Mesenchymal stem cell (in vitro differentiated cells and primary cell): ENCODE measurements at regions not wholly inside any gene's neighbourhood (a gene's known extent, or its start where the extent isn't known, plus 50 kb on each side); places are given as distances from the start of the nearest gene placed in this dataset.

Experiments used
- DNase-seq: peaks from one replicate; pipeline ENCODE4 v3.0.0-alpha.2; 2013
- H2AFZ ChIP-seq: one replicate; pipeline ENCODE4 v1.6.1; 2013; ENCODE audit warnings: low read depth, mild to moderate bottlenecking, control low read depth, inconsistent platforms, low read length, moderate library complexity
- H2AK5ac ChIP-seq: 2 replicates; pipeline ENCODE4 v1.6.1; 2013; ENCODE audit warnings: low read length, moderate library complexity, mild to moderate bottlenecking, inconsistent platforms; ENCODE audit not compliant: severe bottlenecking
- H2BK120ac ChIP-seq: one replicate; pipeline ENCODE4 v1.6.1; 2013; ENCODE audit warnings: low read depth, mild to moderate bottlenecking, inconsistent platforms, low read length, moderate library complexity
- H2BK12ac ChIP-seq, 2 experiments: one replicate each; pipeline ENCODE4 v1.6.1; 2013; ENCODE audit warnings: inconsistent platforms in 2 of 2, low read length in 2 of 2, mild to moderate bottlenecking in 2 of 2, moderate library complexity in 2 of 2, control low read depth in 1 of 2
- H2BK15ac ChIP-seq: one replicate; pipeline ENCODE4 v1.6.1; 2013; ENCODE audit warnings: mild to moderate bottlenecking, low read depth, inconsistent platforms; ENCODE audit not compliant: poor library complexity, severe bottlenecking
- H2BK5ac ChIP-seq: 2 replicates; pipeline ENCODE4 v1.6.1; 2013; ENCODE audit warnings: low read depth, mild to moderate bottlenecking, low read length, control low read depth, inconsistent platforms; ENCODE audit not compliant: poor library complexity, severe bottlenecking
- H3K14ac ChIP-seq, 2 experiments: one replicate each; pipeline ENCODE4 v1.6.1; 2013; ENCODE audit warnings: inconsistent platforms in 2 of 2, low read length in 2 of 2, control low read depth in 1 of 2, mild to moderate bottlenecking in 1 of 2, moderate library complexity in 1 of 2
- H3K18ac ChIP-seq, 2 experiments: one replicate each; pipeline ENCODE4 v1.6.1; 2013; ENCODE audit warnings: inconsistent platforms in 2 of 2, low read length in 2 of 2, control low read depth in 1 of 2, low read depth in 1 of 2, mild to moderate bottlenecking in 1 of 2
- H3K23ac ChIP-seq, 2 experiments: one replicate each; pipeline ENCODE4 v1.6.1; 2013; ENCODE audit warnings: inconsistent platforms in 2 of 2, low read length in 2 of 2, mild to moderate bottlenecking in 2 of 2, moderate library complexity in 2 of 2, control low read depth in 1 of 2
- H3K27ac ChIP-seq: 2 replicates; pipeline ENCODE4 v1.5.1; 2013; ENCODE audit warnings: mild to moderate bottlenecking, moderate library complexity, low read length, control low read depth, inconsistent platforms; ENCODE audit not compliant: poor library complexity, severe bottlenecking
- H3K27me3 ChIP-seq, 2 experiments: 2 replicates each; pipeline versions ENCODE4 v1.6.1 to v1.7.0; 2013; ENCODE audit warnings: low read length in 2 of 2, mild to moderate bottlenecking in 2 of 2, moderate library complexity in 2 of 2, control low read depth in 1 of 2, inconsistent platforms in 1 of 2; ENCODE audit not compliant: control insufficient read depth in 1 of 2, insufficient read depth in 1 of 2
- H3K36me3 ChIP-seq, 2 experiments: 2 replicates each; pipeline versions ENCODE4 v1.6.1 to v1.7.0; 2013; ENCODE audit warnings: low read length in 2 of 2, control low read depth in 1 of 2, inconsistent platforms in 1 of 2, low read depth in 1 of 2, mild to moderate bottlenecking in 1 of 2; ENCODE audit not compliant: insufficient read depth in 2 of 2, control insufficient read depth in 1 of 2
- H3K4ac ChIP-seq, 2 experiments: one replicate each; pipeline ENCODE4 v1.6.1; 2013; ENCODE audit warnings: inconsistent platforms in 2 of 2, low read length in 2 of 2, mild to moderate bottlenecking in 2 of 2, moderate library complexity in 2 of 2, control low read depth in 1 of 2, low read depth in 1 of 2
- H3K4me1 ChIP-seq: 2 replicates; pipeline ENCODE4 v1.6.1; 2013; ENCODE audit warnings: low read depth, low read length, control low read depth; ENCODE audit not compliant: control insufficient read depth, insufficient read depth
- H3K4me2 ChIP-seq: 2 replicates; pipeline ENCODE4 v1.6.1; 2013; ENCODE audit warnings: low read length, mild to moderate bottlenecking, inconsistent platforms; ENCODE audit not compliant: poor library complexity, severe bottlenecking
- H3K4me3 ChIP-seq, 2 experiments: 2 replicates each; pipeline versions ENCODE4 v1.5.1 to v1.7.0; 2013; ENCODE audit warnings: low read length in 2 of 2, mild to moderate bottlenecking in 2 of 2, control low read depth in 1 of 2, low read depth in 1 of 2; ENCODE audit not compliant: insufficient read depth in 1 of 2
- H3K79me1 ChIP-seq: replicated peaks from 2 replicates; pipeline ENCODE4 v1.6.1; 2013; ENCODE audit warnings: mild to moderate bottlenecking, control low read depth, low read length, inconsistent platforms; ENCODE audit not compliant: poor library complexity, severe bottlenecking
- H3K9ac ChIP-seq: 2 replicates; pipeline ENCODE4 v1.7.0; 2013; ENCODE audit warnings: mild to moderate bottlenecking, low read length, moderate library complexity
- H3K9me3 ChIP-seq: 2 replicates; pipeline ENCODE4 v1.7.0; 2013; ENCODE audit warnings: mild to moderate bottlenecking, low read length; ENCODE audit not compliant: control insufficient read depth
- H4K8ac ChIP-seq: one replicate; pipeline ENCODE4 v1.6.1; 2013; ENCODE audit warnings: inconsistent platforms, mild to moderate bottlenecking, low read length, moderate library complexity
- H4K91ac ChIP-seq: one replicate; pipeline ENCODE4 v1.6.1; 2013; ENCODE audit warnings: mild to moderate bottlenecking, low read length, inconsistent platforms
- whole genome bisulfite sequencing: methylation state at CpG from one replicate; pipeline ENCODE4 v1.1.7; 2013; ENCODE audit warnings: mixed read lengths; 5-methylcytosine and 5-hydroxymethylcytosine counted together

DNA sequence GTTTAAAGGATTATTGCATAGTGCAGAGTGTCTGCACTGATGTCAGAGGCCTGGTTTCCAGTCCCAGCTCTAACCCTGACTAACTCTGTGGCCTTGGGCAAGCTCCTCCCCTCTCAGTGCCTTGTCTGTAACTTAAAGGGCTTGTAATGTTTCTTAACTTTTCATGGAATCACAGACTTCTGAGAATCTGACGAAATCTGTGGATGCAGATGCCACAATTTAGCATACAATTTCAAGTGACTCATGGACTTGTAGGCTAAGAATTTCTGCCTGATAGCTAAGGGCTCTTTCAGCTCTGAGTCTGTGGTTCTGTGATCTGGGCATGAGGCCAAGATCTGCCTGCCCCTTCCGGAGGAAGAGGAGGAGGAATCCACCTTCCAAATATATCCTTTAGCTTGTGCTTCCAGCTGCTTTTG lies 236.9 kb downstream of the AR start:
- H3K18ac ChIP-seq = peak overlapping the region in 1 of 2 experiments; percentile 68

GRCh38 chrX:67781132-67781531 lies 237.3 kb downstream of the AR start:
- Histone ChIP-seq H2BK5ac (peak overlapping the region; percentile 44), H3K9ac (peak overlapping the region; percentile 58), H2AK5ac (no peak overlapping the region), H3K9me3 (no peaks in the 10 kb centered on the region), H2AFZ (no peak overlapping the region), H3K4me3 (no peak overlapping the region), H3K27ac (peak overlapping the region; percentile 74), H3K36me3 (no peaks in the 10 kb centered on the region), H2BK15ac (no peak overlapping the region), H3K27me3 (peaks cover 0 to 10% of the 10 kb centered on the region in 2 experiments), H2BK120ac (no peak overlapping the region), H3K4ac (peak overlapping the region in 1 of 2 experiments; percentile 51), H3K14ac (no peak overlapping the region), H3K4me1 (peaks cover 2% of the 10 kb centered on the region), H2BK12ac (no peak overlapping the region), H4K91ac (no peak overlapping the region), H3K23ac (no peak overlapping the region), H3K4me2 (no peak overlapping the region), H3K18ac (peak overlapping the region; percentile 21 to 34), H3K79me1 (no peaks in the 10 kb centered on the region), H4K8ac (no peak overlapping the region)
- 67% methylated on average over 1 of the region's 3 CpGs for WGBS
- DNase-seq = no peak

More for the DNA sequence above, 236.9 kb downstream of the AR start:
- 40% methylated on average over 1 of the region's 2 CpGs for WGBS
- Histone ChIP-seq H3K79me1 (no peaks in the 10 kb centered on the region), H2AFZ (no peak overlapping the region), H2BK5ac (no peak overlapping the region), H3K14ac (no peak overlapping the region), H3K27ac (peak overlapping the region; percentile 90), H2BK12ac (no peak overlapping the region), H2BK120ac (no peak overlapping the region), H3K36me3 (no peaks in the 10 kb centered on the region), H2AK5ac (no peak overlapping the region), H3K23ac (no peak overlapping the region), H3K4ac (no peak overlapping the region), H3K27me3 (peaks cover 0 to 10% of the 10 kb centered on the region in 2 experiments), H3K9ac (peak overlapping the region; percentile 76), H2BK15ac (no peak overlapping the region), H3K9me3 (no peaks in the 10 kb centered on the region), H3K4me2 (no peak overlapping the region), H4K91ac (no peak overlapping the region), H3K4me3 (peak overlapping the region in 1 of 2 experiments; percentile 30), H3K4me1 (peaks cover 2% of the 10 kb centered on the region), H4K8ac (no peak overlapping the region)
- peak; percentile 96 for DNase-seq

GRCh38 chrX:67784712-67785111 lies 240.9 kb downstream of the AR start:
- Histone ChIP-seq H4K8ac (no peak overlapping the region), H2AFZ (no peak overlapping the region), H2BK120ac (no peak overlapping the region), H3K18ac (no peak overlapping the region), H3K4me2 (no peak overlapping the region), H2BK12ac (no peak overlapping the region), H3K27me3 (peaks cover 0 to 4% of the 10 kb centered on the region in 2 experiments), H3K36me3 (no peaks in the 10 kb centered on the region), H3K4ac (no peak overlapping the region), H3K79me1 (no peaks in the 10 kb centered on the region), H2AK5ac (no peak overlapping the region), H3K4me1 (peaks cover 2% of the 10 kb centered on the region), H3K27ac (no peak overlapping the region), H2BK15ac (no peak overlapping the region), H3K9me3 (no peaks in the 10 kb centered on the region), H3K4me3 (no peak overlapping the region), H3K9ac (no peak overlapping the region), H3K23ac (no peak overlapping the region), H2BK5ac (no peak overlapping the region), H4K91ac (no peak overlapping the region), H3K14ac (no peak overlapping the region)
- no peak for DNase-seq
- WGBS = 40% methylated on average over 1 of the region's 2 CpGs

GRCh38 chrX:67787196-67787595 lies 243.4 kb downstream of the AR start:
- Histone ChIP-seq H3K27me3 (peaks cover 0 to 4% of the 10 kb centered on the region in 2 experiments), H2BK15ac (no peak overlapping the region), H2BK5ac (no peak overlapping the region), H3K9me3 (no peaks in the 10 kb centered on the region), H3K27ac (no peak overlapping the region), H4K91ac (no peak overlapping the region), H2BK120ac (no peak overlapping the region), H4K8ac (no peak overlapping the region), H3K23ac (no peak overlapping the region), H3K4ac (no peak overlapping the region), H3K18ac (no peak overlapping the region), H2BK12ac (no peak overlapping the region), H3K4me3 (no peak overlapping the region), H3K9ac (no peak overlapping the region), H3K79me1 (no peaks in the 10 kb centered on the region), H2AK5ac (no peak overlapping the region), H3K14ac (no peak overlapping the region), H3K36me3 (no peaks in the 10 kb centered on the region), H3K4me2 (no peak overlapping the region), H3K4me1 (no peaks in the 10 kb centered on the region), H2AFZ (no peak overlapping the region)
- WGBS = 43% methylated on average over 1 of the region's 2 CpGs
- no peak for DNase-seq
